ENCODE measurements at regions not wholly inside any gene's neighbourhood (a gene's known extent, or its start where the extent isn't known, plus 50 kb on each side); places are given as distances from the start of the nearest gene placed in this dataset.

- TF ChIP-seq CTCF (IDR thresholded peaks at IDR 0.05; ENCODE audit: low read length) (no peak), EZH2 (optimal IDR thresholded peaks at IDR 0.05; ENCODE audit: low read depth, low read length) (no peak), EZH2phosphoT487 (IDR thresholded peaks at IDR 0.05; ENCODE audit: low read length) (no peak)
These were observed 262.9 kb downstream of the SNX13 start for GRCh38 chr7:17677408-17677807.

All from MM.1S (cell line).